Ovary (tissue), 7 donors: ENCODE measurements at regions not wholly inside any gene's neighbourhood (a gene's known extent, or its start where the extent isn't known, plus 50 kb on each side); places are given as distances from the start of the nearest gene placed in this dataset.

ENCODE experiments used
- DNase-seq, 5 donors: peaks; one replicate each; pipeline ENCODE4 v3.0.0-alpha.2; 2019 to 2020
- H3K27ac ChIP-seq, 2 donors: fragments of 200-600 bp; one replicate each; pipeline versions ENCODE4 v1.5.1 to v1.8.0; 2019 to 2022
- H3K27me3 ChIP-seq: fragments of 200-600 bp; one replicate; pipeline ENCODE4 v1.8.0; 2022
- H3K36me3 ChIP-seq: fragments of 200-600 bp; sonication (generic); one replicate; pipeline ENCODE4 v1.5.1; 2019
- H3K4me1 ChIP-seq: one replicate; pipeline ENCODE4 v1.8.1; 2013; ENCODE audit warnings: mild to moderate bottlenecking, moderate library complexity; ENCODE audit not compliant: insufficient read depth
- H3K4me3 ChIP-seq: fragments of 200-600 bp; sonication (generic); one replicate; pipeline ENCODE4 v1.5.1; 2017
- H3K9me3 ChIP-seq, 2 donors: fragments of 200-600 bp in 1 of 2; sonication (generic) in 1 of 2; one replicate each; pipeline versions ENCODE4 v1.5.1 to v1.8.1; 2013 to 2019; ENCODE audit warnings: mild to moderate bottlenecking in 1 of 2, moderate library complexity in 1 of 2
- CTCF ChIP-seq, 3 donors: fragments of 450-650 bp in 2 of 3; fragments of 200-600 bp in 1 of 3; IDR thresholded peaks; one replicate each; pipeline versions ENCODE4 v1.5.1 to v1.8.0; 2016 to 2022; ENCODE audit warnings: antibody characterized with exemption in 3 of 3, mild to moderate bottlenecking in 1 of 3
- EP300 ChIP-seq: sonication (generic); formaldehyde crosslinking; IDR thresholded peaks from one replicate; pipeline ENCODE4 v1.6.1; 2017; ENCODE audit warnings: antibody characterized with exemption
- POLR2A ChIP-seq: fragments of 450-650 bp; IDR thresholded peaks from one replicate; pipeline ENCODE4 v1.6.1; 2017; ENCODE audit warnings: antibody characterized with exemption, mild to moderate bottlenecking, moderate library complexity
- WGBS, 3 donors: extraction: QIAGEN DNeasy Blood & Tissue Kit in 1 of 3; methylation state at CpG; one replicate each; pipeline versions ENCODE4 v1.1.5 to v1.1.7; 2013 to 2017; 5-methylcytosine and 5-hydroxymethylcytosine counted together
- intact Hi-C, 4 donors: fragments of 100-400 bp; cut with DNase I; formaldehyde crosslinking; loops; one replicate each; pipeline versions ENCODE4 v1.11.0 to v1.15.1; 2022 to 2023
- donor health status: DM: no; HTN: no; CAD: no; lungs with moderate emphysema.
- donor health status: DM: no; HTN: no; CAD: no.
- donor health status: Bipolar disorder and iron deficiency.
- donor health status: DM: no; HTN: no; CAD: no.
- donor health status: DM: yes; HTN: yes; CAD: no.

DNA sequence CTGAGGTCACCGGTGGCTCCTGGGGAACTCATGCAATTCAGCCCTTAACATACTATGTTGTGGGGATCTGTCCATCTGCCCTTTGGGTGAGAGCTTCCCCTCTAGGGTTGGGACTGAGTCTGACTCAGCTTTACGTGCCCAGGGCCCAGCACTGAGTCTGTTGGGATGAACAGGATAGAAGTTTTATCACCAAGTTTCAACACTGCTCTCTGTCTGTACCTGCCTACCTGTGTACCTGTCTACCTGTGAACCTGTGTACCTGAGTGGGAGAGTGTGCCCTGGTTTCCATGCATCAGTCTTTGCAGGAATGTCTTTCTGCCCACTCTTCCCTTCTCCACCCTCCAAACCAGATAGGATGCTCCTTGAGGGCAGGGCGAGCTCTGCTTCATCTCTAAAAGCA is 90.6 kb upstream of the POU3F1 start:
- Histone ChIP-seq H3K9me3 (no peaks in the 10 kb centered on the region), H3K27me3 (no peaks in the 10 kb centered on the region), H3K4me3 (no peak overlapping the region), H3K27ac (no peak overlapping the region), H3K4me1 (no peaks in the 10 kb centered on the region), H3K36me3 (no peaks in the 10 kb centered on the region)
- TF ChIP-seq CTCF (IDR thresholded peaks at IDR 0.05) (no peak), POLR2A (no peak)
- intact Hi-C loops: no loop called here
- no peak for DNase-seq
- 88 to 100% (median 89%) methylated on average over 3 of the region's 3 CpGs for WGBS, 3 donors

DNA sequence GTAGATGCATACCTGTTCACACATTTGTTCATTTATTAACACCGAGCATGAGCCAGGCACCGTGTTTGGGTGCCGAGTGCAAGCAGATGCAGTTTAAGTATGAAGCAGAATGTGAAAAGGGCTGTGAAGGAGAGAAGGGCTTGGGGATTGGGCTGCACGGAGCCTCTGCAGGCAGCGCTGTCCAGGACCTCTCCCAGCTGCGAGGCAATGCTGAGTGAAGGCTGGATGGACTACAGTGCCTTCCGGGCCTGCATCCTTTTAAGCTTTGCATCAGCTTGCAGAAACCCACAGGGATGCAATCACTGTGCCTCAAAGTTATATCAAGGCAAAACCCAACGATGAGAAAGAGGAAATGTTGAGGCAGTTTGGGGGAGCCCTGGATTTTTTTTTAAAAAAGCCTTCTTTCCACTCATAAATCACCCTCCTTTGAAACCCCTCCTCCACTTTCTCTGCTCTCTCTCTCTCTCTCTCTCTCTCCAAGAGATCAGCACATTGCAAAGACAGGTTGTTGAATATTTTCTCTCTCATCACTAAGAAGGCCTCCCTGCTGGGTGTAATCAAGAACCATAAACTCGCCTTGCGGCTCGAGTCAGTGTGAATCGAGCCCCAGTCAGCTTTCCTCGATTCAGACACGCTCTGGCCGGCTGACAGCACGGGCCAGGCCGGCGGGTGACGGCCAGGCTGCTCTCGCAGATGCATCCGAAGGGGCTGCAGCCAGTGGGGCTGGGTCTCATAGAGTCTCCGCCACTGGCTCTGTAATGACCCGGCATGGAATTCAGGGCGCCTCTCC is 89.2 kb upstream of the POU3F1 start:
- no peaks in the 10 kb centered on the region for H3K9me3 ChIP-seq
- H3K27me3 ChIP-seq: no peaks in the 10 kb centered on the region
- H3K36me3 ChIP-seq: no peaks in the 10 kb centered on the region
- intact Hi-C loops: no loop called here
- no peaks in the 10 kb centered on the region for H3K4me1 ChIP-seq
- DNase-seq: no peak
- WGBS, 3 donors: 66 to 82% (median 77%) methylated on average over 24 of the region's 24 CpGs
- no peak for TF ChIP-seq CTCF (IDR thresholded peaks at IDR 0.05)
- no peak for TF ChIP-seq EP300
- no peak for TF ChIP-seq POLR2A
- H3K4me3 ChIP-seq: no peak overlapping the region
- H3K27ac ChIP-seq: no peak overlapping the region

DNA sequence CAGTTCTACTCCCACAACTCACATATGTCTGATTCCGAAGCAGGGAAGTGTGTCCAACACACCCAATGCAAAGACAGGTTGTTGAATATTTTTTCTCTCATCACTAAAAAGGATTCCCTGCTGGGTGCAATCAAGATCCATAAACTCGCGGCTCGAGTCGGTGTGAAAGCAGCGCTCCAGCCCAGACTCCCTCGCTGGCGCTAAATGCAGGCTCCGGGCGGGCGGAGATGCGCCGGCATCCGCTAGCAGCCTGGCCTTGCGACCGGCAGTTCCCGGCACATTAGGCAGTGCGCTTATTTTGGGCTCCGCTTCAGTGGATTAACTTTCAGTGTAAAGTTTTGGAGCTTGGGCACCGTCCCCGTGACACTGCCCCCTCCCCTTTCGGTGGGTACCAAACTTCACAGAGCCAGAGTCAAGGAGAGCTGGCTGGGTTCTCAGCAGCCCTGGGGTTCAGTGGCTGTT is 87.7 kb upstream of the POU3F1 start:
- H3K27me3 ChIP-seq: no peaks in the 10 kb centered on the region
- DNase-seq: no peak
- no peaks in the 10 kb centered on the region for H3K36me3 ChIP-seq
- no peak overlapping the region for H3K27ac ChIP-seq
- 1 to 10% (median 5%) methylated on average over 21 to 22 of the region's 22 CpGs for WGBS, 3 donors
- no peaks in the 10 kb centered on the region for H3K4me1 ChIP-seq
- TF ChIP-seq EP300 (no peak), POLR2A (no peak), CTCF (IDR thresholded peaks at IDR 0.05) (no peak)
- H3K9me3 ChIP-seq: no peaks in the 10 kb centered on the region
- intact Hi-C loops: no loop called here
- no peak overlapping the region for H3K4me3 ChIP-seq

DNA sequence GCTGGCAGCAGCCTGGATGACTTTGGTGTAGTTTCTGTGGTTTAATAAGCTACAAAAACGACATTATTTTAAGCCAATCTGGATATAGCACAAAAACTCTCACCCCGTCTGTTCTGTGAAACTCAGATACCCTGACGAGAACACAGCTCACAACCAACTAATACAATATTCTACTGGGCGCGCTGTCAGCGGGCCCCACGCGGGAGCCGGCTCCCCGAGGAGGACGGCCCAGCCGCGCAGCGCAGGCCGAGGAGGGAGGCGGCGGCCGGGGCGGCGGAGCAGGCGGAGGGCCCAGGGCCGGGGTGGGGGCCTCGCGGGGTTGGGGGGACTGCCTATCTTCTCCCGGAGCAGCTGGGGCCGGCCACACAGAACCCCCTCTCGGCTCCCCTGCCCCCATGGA is 87.2 kb upstream of the POU3F1 start:
- Histone ChIP-seq H3K9me3 (no peaks in the 10 kb centered on the region), H3K4me1 (no peaks in the 10 kb centered on the region), H3K4me3 (no peak overlapping the region), H3K27me3 (no peaks in the 10 kb centered on the region), H3K36me3 (no peaks in the 10 kb centered on the region), H3K27ac (no peak overlapping the region)
- WGBS, 3 donors: 7 to 11% (median 10%) methylated on average over 27 of the region's 27 CpGs
- DNase-seq: no peak
- intact Hi-C loops: no loop called here
- no peak for TF ChIP-seq CTCF (IDR thresholded peaks at IDR 0.05)
- TF ChIP-seq EP300: no peak
- TF ChIP-seq POLR2A: no peak
